IMR-90 (cell line): ENCODE measurements at regions not wholly inside any gene's neighbourhood (a gene's known extent, or its start where the extent isn't known, plus 50 kb on each side); places are given as distances from the start of the nearest gene placed in this dataset.

Source experiments
- ATAC-seq: fragments of 200-7000 bp; cut with Tn5 transposase; 2 replicates; pipeline ENCODE4 v1.9.1; 2020; ENCODE audit warnings: low read depth, mild to moderate bottlenecking, moderate library complexity
- BruUV-seq: library from RNA; stranded (reverse); fragments of 400-500 nt; replicated peaks from 2 replicates; lab custom pipeline; 2021; lab: Mats Ljungman, UMichigan
- CTCF ChIA-PET: fragments of 300-600 bp; formaldehyde crosslinking; extraction: SDS; loops from one replicate; lab custom pipeline; 2021; ENCODE audit warnings: antibody characterized with exemption; lab: Yijun Ruan, JAX
- POLR2A ChIA-PET: fragments of 300-600 bp; sonication (Branson Sonifier 250); formaldehyde crosslinking; loops from one replicate; lab custom pipeline; 2022; ENCODE audit warnings: antibody characterized with exemption; ENCODE audit not compliant: unreplicated experiment; lab: Charles Lee
- DNase-seq: peaks from one replicate; pipeline ENCODE4 v3.0.0; 2013
- H2AFZ ChIP-seq: replicated peaks from 2 replicates; pipeline ENCODE3; 2013; ENCODE audit warnings: low read length, mild to moderate bottlenecking; ENCODE audit not compliant: poor library complexity
- H2AK5ac ChIP-seq: 2 replicates; pipeline ENCODE4 v1.6.1; 2013; ENCODE audit warnings: low read depth, low read length, inconsistent platforms
- H2AK9ac ChIP-seq: replicated peaks from 2 replicates; pipeline ENCODE3; 2013; ENCODE audit warnings: mild to moderate bottlenecking, low read depth, low read length, moderate library complexity; ENCODE audit not compliant: poor library complexity
- H2BK120ac ChIP-seq: 2 replicates; pipeline ENCODE4 v1.6.1; 2013; ENCODE audit warnings: low read depth, low read length, inconsistent platforms
- H2BK15ac ChIP-seq: 3 replicates; pipeline ENCODE4 v1.6.1; 2013; ENCODE audit warnings: low read depth, low read length, inconsistent platforms
- H2BK20ac ChIP-seq: 2 replicates; pipeline ENCODE4 v1.6.1; 2013; ENCODE audit warnings: low read depth, mild to moderate bottlenecking, inconsistent platforms, low read length, moderate library complexity
- H2BK5ac ChIP-seq: 2 replicates; pipeline ENCODE4 v1.6.1; 2013; ENCODE audit warnings: mild to moderate bottlenecking, low read depth, low read length, inconsistent platforms; ENCODE audit not compliant: poor library complexity, severe bottlenecking
- H3K14ac ChIP-seq: replicated peaks from 2 replicates; pipeline ENCODE4 v1.6.1; 2013; ENCODE audit warnings: low read depth, low read length, inconsistent platforms
- H3K18ac ChIP-seq: 2 replicates; pipeline ENCODE4 v1.6.1; 2013; ENCODE audit warnings: low read depth, low read length, control low read depth
- H3K23ac ChIP-seq: 2 replicates; pipeline ENCODE4 v1.6.1; 2013; ENCODE audit warnings: low read depth, low read length, inconsistent platforms
- H3K27ac ChIP-seq: 2 replicates; pipeline ENCODE4 v1.5.1; 2013; ENCODE audit warnings: mild to moderate bottlenecking, control low read depth, low read length; ENCODE audit not compliant: insufficient read depth
- H3K27me3 ChIP-seq: 2 replicates; pipeline ENCODE4 v1.6.1; 2013; ENCODE audit warnings: low read length; ENCODE audit not compliant: control insufficient read depth, insufficient read depth
- H3K36me3 ChIP-seq: 2 replicates; pipeline ENCODE4 v1.6.1; 2013; ENCODE audit warnings: low read length, mixed read lengths; ENCODE audit not compliant: control insufficient read depth, insufficient read depth
- H3K4ac ChIP-seq: 2 replicates; pipeline ENCODE4 v1.6.1; 2013; ENCODE audit warnings: low read depth, low read length, inconsistent platforms
- H3K4me1 ChIP-seq: 2 replicates; pipeline ENCODE4 v1.6.1; 2013; ENCODE audit warnings: low read length, mixed read lengths; ENCODE audit not compliant: control insufficient read depth, insufficient read depth
- H3K4me2 ChIP-seq: 2 replicates; pipeline ENCODE4 v1.6.1; 2013; ENCODE audit warnings: low read depth, mild to moderate bottlenecking, control low read depth, low read length, moderate library complexity
- H3K4me3 ChIP-seq: 2 replicates; pipeline ENCODE4 v1.5.1; 2013; ENCODE audit warnings: low read depth, mild to moderate bottlenecking, control low read depth, low read length, moderate library complexity; ENCODE audit not compliant: insufficient read depth
- H3K56ac ChIP-seq: 2 replicates; pipeline ENCODE4 v1.6.1; 2013; ENCODE audit warnings: low read length, inconsistent platforms; ENCODE audit not compliant: insufficient read depth; ENCODE audit errors: extremely low read depth
- H3K79me1 ChIP-seq, 2 experiments: 2 replicates each; pipeline ENCODE4 v1.6.1; 2013; ENCODE audit warnings: low read length in 2 of 2, inconsistent platforms in 1 of 2, low read depth in 1 of 2
- H3K9ac ChIP-seq: 2 replicates; pipeline ENCODE4 v1.6.1; 2013; ENCODE audit warnings: low read depth, low read length, control low read depth
- H3K9me1 ChIP-seq: 2 replicates; pipeline ENCODE4 v1.6.1; 2013; ENCODE audit warnings: low read length, inconsistent platforms; ENCODE audit not compliant: insufficient read depth
- H3K9me3 ChIP-seq: 2 replicates; pipeline ENCODE4 v1.6.1; 2013; ENCODE audit warnings: low read length; ENCODE audit not compliant: control insufficient read depth, insufficient read depth
- H4K20me1 ChIP-seq: 2 replicates; pipeline ENCODE4 v1.6.1; 2013; ENCODE audit warnings: low read length, inconsistent platforms; ENCODE audit not compliant: insufficient read depth
- H4K5ac ChIP-seq: 2 replicates; pipeline ENCODE4 v1.6.1; 2013; ENCODE audit warnings: mild to moderate bottlenecking, low read depth, low read length, control low read depth
- H4K8ac ChIP-seq, 2 experiments: 2 replicates each; pipeline ENCODE4 v1.6.1; 2013; ENCODE audit warnings: low read depth in 2 of 2, low read length in 2 of 2, control low read depth in 1 of 2, inconsistent platforms in 1 of 2
- H4K91ac ChIP-seq: 2 replicates; pipeline ENCODE4 v1.6.1; 2013; ENCODE audit warnings: low read depth, low read length, inconsistent platforms; ENCODE audit not compliant: insufficient read depth
- BHLHE40 ChIP-seq: fragments of 150-350 bp; IDR thresholded peaks from 2 replicates; pipeline ENCODE4 v1.6.1; 2016; ENCODE audit warnings: mild to moderate bottlenecking, low read depth, low read length
- CEBPB ChIP-seq: IDR thresholded peaks from 2 replicates; pipeline ENCODE4 v1.6.1; 2012; ENCODE audit warnings: low read depth, low read length, improper control_type of control experiment
- CHD1 ChIP-seq: IDR thresholded peaks from 2 replicates; pipeline ENCODE4 v1.6.1; 2012; ENCODE audit warnings: low read depth, low read length, improper control_type of control experiment
- CTCF ChIP-seq: conservative IDR thresholded peaks from 2 replicates; pipeline ENCODE4 v1.5.1; 2012; ENCODE audit warnings: mild to moderate bottlenecking, low read depth, low read length, improper control_type of control experiment
- ELK1 ChIP-seq: fragments of 150-350 bp; IDR thresholded peaks from 2 replicates; pipeline ENCODE4 v1.6.1; 2016; ENCODE audit warnings: low read depth, mild to moderate bottlenecking, low read length, moderate library complexity, borderline replicate concordance
- FOS ChIP-seq: fragments of 150-350 bp; IDR thresholded peaks from 2 replicates; pipeline ENCODE4 v1.6.1; 2016; ENCODE audit warnings: low read depth, low read length
- MAFK ChIP-seq: IDR thresholded peaks from 2 replicates; pipeline ENCODE4 v1.6.1; 2012; ENCODE audit warnings: low read depth, low read length, improper control_type of control experiment
- MAZ ChIP-seq: IDR thresholded peaks from 2 replicates; pipeline ENCODE4 v1.6.1; 2012; ENCODE audit warnings: low read depth, mild to moderate bottlenecking, low read length, improper control_type of control experiment, moderate library complexity, borderline replicate concordance
- MXI1 ChIP-seq: IDR thresholded peaks from 2 replicates; pipeline ENCODE4 v1.6.1; 2012; ENCODE audit warnings: low read depth, mild to moderate bottlenecking, low read length, moderate library complexity, borderline replicate concordance
- NFE2L2 ChIP-seq: fragments of 150-350 bp; IDR thresholded peaks from 2 replicates; pipeline ENCODE4 v1.6.1; 2016; ENCODE audit warnings: low read depth, mild to moderate bottlenecking, low read length
- POLR2A ChIP-seq: IDR thresholded peaks from 2 replicates; pipeline ENCODE4 v1.6.1; 2012; ENCODE audit warnings: mild to moderate bottlenecking, low read depth, low read length
- RAD21 ChIP-seq: IDR thresholded peaks from 2 replicates; pipeline ENCODE4 v1.6.1; 2012; ENCODE audit warnings: low read length, improper control_type of control experiment
- RCOR1 ChIP-seq: IDR thresholded peaks from 2 replicates; pipeline ENCODE4 v1.6.1; 2012; ENCODE audit warnings: mild to moderate bottlenecking, low read length, improper control_type of control experiment; ENCODE audit not compliant: insufficient replicate concordance
- RFX5 ChIP-seq: IDR thresholded peaks from 2 replicates; pipeline ENCODE4 v1.8.0; 2012; ENCODE audit warnings: low read depth, mild to moderate bottlenecking, low read length, moderate library complexity
- SMC3 ChIP-seq: fragments of 150-350 bp; IDR thresholded peaks from 2 replicates; pipeline ENCODE4 v1.6.1; 2016; ENCODE audit warnings: low read depth, mild to moderate bottlenecking, antibody characterized with exemption, low read length, moderate library complexity
- USF2 ChIP-seq: fragments of 150-350 bp; IDR thresholded peaks from 2 replicates; pipeline ENCODE4 v1.6.1; 2017; ENCODE audit warnings: mild to moderate bottlenecking, antibody characterized with exemption, low read length, low read depth
- WGBS, 2 experiments: methylation state at CpG; one replicate each; pipeline versions ENCODE4 v1.1.5 to v1.1.7; 2013; ENCODE audit warnings: missing lambda C conversion rate in 2 of 2; ENCODE audit not compliant: insufficient read length in 1 of 2; ENCODE audit errors: extremely low coverage in 2 of 2; 5-methylcytosine and 5-hydroxymethylcytosine counted together
- dilution Hi-C: fragments of 300-500 bp; cut with HindIII; formaldehyde crosslinking; loops from one replicate; pipeline ENCODE4 v1.14.3; 2018; ENCODE audit warnings: low sequenced_read_pairs; ENCODE audit not compliant: unreplicated experiment
- in situ Hi-C: fragments of 300-500 bp; cut with MboI; formaldehyde crosslinking; loops from 3 replicates; pipeline ENCODE4 v1.14.3; 2019; ENCODE audit warnings: low sequenced_read_pairs, inconsistent platforms, mixed read lengths
- intact Hi-C: fragments of 100-400 bp; cut with micrococcal nuclease; formaldehyde crosslinking; loops from 2 replicates; pipeline ENCODE4 v1.10.0; 2022

- H2BK15ac ChIP-seq = no peak overlapping the region
- H4K8ac ChIP-seq = no peak overlapping the region
- no peak overlapping the region for H3K14ac ChIP-seq
- no peaks in the 10 kb centered on the region for H3K4me1 ChIP-seq
- no peak overlapping the region for H3K9ac ChIP-seq
- H3K36me3 ChIP-seq = no peaks in the 10 kb centered on the region
- in situ Hi-C loops (no loop called here), dilution Hi-C loops (no loop called here), intact Hi-C loops (no loop called here)
- H2AK9ac ChIP-seq = no peak overlapping the region
- no peak overlapping the region for H2BK20ac ChIP-seq
- no TSS peak for BruUV-seq
- H3K4ac ChIP-seq = no peak overlapping the region
- no peak overlapping the region for H3K4me2 ChIP-seq
- H4K91ac ChIP-seq = no peak overlapping the region
- no peaks in the 10 kb centered on the region for H3K9me3 ChIP-seq
- no peak for TF ChIP-seq POLR2A
- TF ChIP-seq FOS = no peak
- no peak for TF ChIP-seq SMC3
- TF ChIP-seq RCOR1 = no peak
- no peak for TF ChIP-seq RAD21
- no peak for TF ChIP-seq NFE2L2
- no peak for TF ChIP-seq ELK1
- no peak for TF ChIP-seq CTCF
- TF ChIP-seq MAZ = no peak
- no peak for TF ChIP-seq RFX5
- TF ChIP-seq CEBPB = no peak
- no peak for TF ChIP-seq CHD1
- no peak for TF ChIP-seq MXI1
- TF ChIP-seq BHLHE40 = no peak
- no peak for TF ChIP-seq USF2
- TF ChIP-seq MAFK = no peak
- H2AK5ac ChIP-seq = no peak overlapping the region
- no peak overlapping the region for H3K4me3 ChIP-seq
- ATAC-seq (no peak), DNase-seq (no peak)
- no peak overlapping the region for H3K56ac ChIP-seq
- no peaks in the 10 kb centered on the region for H4K20me1 ChIP-seq
- no peak overlapping the region for H3K27ac ChIP-seq
- H4K5ac ChIP-seq = no peak overlapping the region
- ChIA-PET POLR2A (interaction anchor here (0.6 kb wide), 1 partner anchor 15 kb away, joined by 8 read pairs; no protein-coding TSS in a partner anchor), CTCF (no interaction called here)
- H2AFZ ChIP-seq = no peak overlapping the region
- H3K18ac ChIP-seq = no peak overlapping the region
- H2BK5ac ChIP-seq = no peak overlapping the region
- no peaks in the 10 kb centered on the region for H3K9me1 ChIP-seq
- H2BK120ac ChIP-seq = no peak overlapping the region
- no peaks in the 10 kb centered on the region for H3K79me1 ChIP-seq
- no CpG with 5 or more reads among the region's 2 CpGs for WGBS, 2 experiments
- H3K23ac ChIP-seq = no peak overlapping the region
- H3K27me3 ChIP-seq = no peaks in the 10 kb centered on the region
Observed at GRCh38 chr13:59201841-59202240, 961.9 kb downstream of the DIAPH3 start.
